ENCODE measurements at regions not wholly inside any gene's neighbourhood (a gene's known extent, or its start where the extent isn't known, plus 50 kb on each side); places are given as distances from the start of the nearest gene placed in this dataset.

DNA sequence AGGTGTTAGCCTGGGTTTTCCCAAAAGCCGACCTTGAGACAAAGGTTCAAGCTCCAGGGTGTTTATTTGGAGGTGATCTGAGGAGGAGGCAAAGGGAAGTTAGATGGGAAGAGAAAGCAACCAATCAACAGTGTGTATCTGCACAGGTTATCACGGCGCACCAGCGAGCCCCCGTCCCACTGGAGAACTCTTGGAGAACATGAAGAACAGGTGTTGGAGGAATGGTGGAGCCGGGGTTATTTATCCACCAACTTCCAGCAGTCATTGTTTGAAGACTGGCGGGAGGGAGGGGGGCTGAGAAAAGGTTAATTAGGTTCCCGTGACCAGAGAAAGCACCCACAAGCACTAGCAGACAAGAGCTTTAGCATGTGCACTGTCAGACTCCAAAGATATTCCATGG, 282.5 kb upstream of the FOXK1 start:
- TF ChIP-seq, protein P1, sequence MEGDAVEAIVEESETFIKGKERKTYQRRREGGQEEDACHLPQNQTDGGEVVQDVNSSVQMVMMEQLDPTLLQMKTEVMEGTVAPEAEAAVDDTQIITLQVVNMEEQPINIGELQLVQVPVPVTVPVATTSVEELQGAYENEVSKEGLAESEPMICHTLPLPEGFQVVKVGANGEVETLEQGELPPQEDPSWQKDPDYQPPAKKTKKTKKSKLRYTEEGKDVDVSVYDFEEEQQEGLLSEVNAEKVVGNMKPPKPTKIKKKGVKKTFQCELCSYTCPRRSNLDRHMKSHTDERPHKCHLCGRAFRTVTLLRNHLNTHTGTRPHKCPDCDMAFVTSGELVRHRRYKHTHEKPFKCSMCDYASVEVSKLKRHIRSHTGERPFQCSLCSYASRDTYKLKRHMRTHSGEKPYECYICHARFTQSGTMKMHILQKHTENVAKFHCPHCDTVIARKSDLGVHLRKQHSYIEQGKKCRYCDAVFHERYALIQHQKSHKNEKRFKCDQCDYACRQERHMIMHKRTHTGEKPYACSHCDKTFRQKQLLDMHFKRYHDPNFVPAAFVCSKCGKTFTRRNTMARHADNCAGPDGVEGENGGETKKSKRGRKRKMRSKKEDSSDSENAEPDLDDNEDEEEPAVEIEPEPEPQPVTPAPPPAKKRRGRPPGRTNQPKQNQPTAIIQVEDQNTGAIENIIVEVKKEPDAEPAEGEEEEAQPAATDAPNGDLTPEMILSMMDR (IDR thresholded peaks at IDR 0.05), result no peak
- TF ChIP-seq POLR2A (IDR thresholded peaks at IDR 0.05), result no peak
